WTC11 (cell line): ENCODE measurements at regions not wholly inside any gene's neighbourhood (a gene's known extent, or its start where the extent isn't known, plus 50 kb on each side); places are given as distances from the start of the nearest gene placed in this dataset.

Experiments used
- ATAC-seq: fragments of 200-7000 bp; cut with Tn5 transposase; 2 replicates; pipeline ENCODE4 v1.10.0; 2021; ENCODE audit warnings: mild to moderate bottlenecking, moderate library complexity
- CTCF ChIA-PET: fragments of 300-600 bp; sonication (Branson Sonifier 250); formaldehyde crosslinking; loops from one replicate; lab custom pipeline; 2021; ENCODE audit warnings: antibody characterized with exemption; lab: Charles Lee
- POLR2A ChIA-PET: fragments of 350-600 bp; sonication (Branson Sonifier 250); formaldehyde crosslinking; loops from one replicate; lab custom pipeline; 2021; ENCODE audit warnings: antibody characterized with exemption; lab: Charles Lee
- DNase-seq: peaks from one replicate; pipeline ENCODE4 v3.0.0; 2021; ENCODE audit warnings: low spot score
- H3K27ac Mint-ChIP-seq: 2 replicates; pipeline ENCODE4 v1.8.0; 2021; ENCODE audit warnings: mixed read lengths
- H3K27me3 Mint-ChIP-seq: 2 replicates; pipeline ENCODE4 v1.8.0; 2021; ENCODE audit warnings: low read depth, mild to moderate bottlenecking, moderate library complexity, mixed read lengths
- H3K36me3 Mint-ChIP-seq: 2 replicates; pipeline ENCODE4 v1.8.0; 2021; ENCODE audit warnings: mixed read lengths
- H3K4me1 Mint-ChIP-seq: 2 replicates; pipeline ENCODE4 v1.8.0; 2022; ENCODE audit warnings: mixed read lengths
- H3K4me3 Mint-ChIP-seq: 2 replicates; pipeline ENCODE4 v1.8.0; 2021; ENCODE audit warnings: mild to moderate bottlenecking, moderate library complexity, mixed read lengths
- H3K9me3 Mint-ChIP-seq: 2 replicates; pipeline ENCODE4 v1.8.0; 2021; ENCODE audit warnings: mixed read lengths
- AR ChIP-seq: fragments of 250-450 bp; sonication (Bioruptor Pico); IDR thresholded peaks from 2 replicates; pipeline ENCODE4 v1.9.0; 2021; ENCODE audit warnings: mild to moderate bottlenecking
- ATF1 ChIP-seq: sonication (generic); formaldehyde crosslinking; IDR thresholded peaks from 2 replicates; pipeline ENCODE4 v1.8.1; 2023; ENCODE audit warnings: mild to moderate bottlenecking, moderate library complexity, missing genetic modification reagents
- CTCF ChIP-seq: fragments of 200-600 bp; IDR thresholded peaks from 2 replicates; pipeline ENCODE4 v1.8.0; 2022; ENCODE audit warnings: antibody characterized with exemption
- E2F1 ChIP-seq: sonication (generic); formaldehyde crosslinking; IDR thresholded peaks from 2 replicates; pipeline ENCODE4 v1.8.0; 2022; ENCODE audit warnings: mild to moderate bottlenecking, missing genetic modification reagents
- E2F5 ChIP-seq: sonication (generic); formaldehyde crosslinking; IDR thresholded peaks from 2 replicates; pipeline ENCODE4 v1.8.1; 2022; ENCODE audit warnings: mild to moderate bottlenecking, moderate library complexity, missing genetic modification reagents
- ETV6 ChIP-seq: sonication (generic); formaldehyde crosslinking; IDR thresholded peaks from 2 replicates; pipeline ENCODE4 v1.8.1; 2022; ENCODE audit warnings: mild to moderate bottlenecking, missing genetic modification reagents
- FOXK1 ChIP-seq: sonication (generic); formaldehyde crosslinking; IDR thresholded peaks from 2 replicates; pipeline ENCODE4 v1.8.0; 2022; ENCODE audit warnings: mild to moderate bottlenecking, moderate library complexity, missing genetic modification reagents
- HMGA2 ChIP-seq: fragments of 250-450 bp; sonication (Bioruptor Pico); IDR thresholded peaks from 2 replicates; pipeline ENCODE4 v1.4.0; 2021; ENCODE audit warnings: mild to moderate bottlenecking, moderate library complexity
- JAZF1 ChIP-seq: fragments of 250-450 bp; sonication (Bioruptor Pico); IDR thresholded peaks from 2 replicates; pipeline ENCODE4 v1.9.0; 2021; ENCODE audit warnings: moderate library complexity, mild to moderate bottlenecking, inconsistent platforms
- KAT7 ChIP-seq: sonication (generic); formaldehyde crosslinking; IDR thresholded peaks from 2 replicates; pipeline ENCODE4 v1.8.1; 2023; ENCODE audit warnings: missing genetic modification reagents, mild to moderate bottlenecking, borderline replicate concordance
- MXD4 ChIP-seq: fragments of 250-450 bp; sonication (Bioruptor Pico); IDR thresholded peaks from 2 replicates; pipeline ENCODE4 v1.8.0; 2021; ENCODE audit warnings: mild to moderate bottlenecking, moderate library complexity, borderline replicate concordance
- NFATC4 ChIP-seq: fragments of 250-450 bp; sonication (Bioruptor Pico); IDR thresholded peaks from 2 replicates; pipeline ENCODE4 v1.9.0; 2021; ENCODE audit warnings: mild to moderate bottlenecking
- NR1H2 ChIP-seq: sonication (generic); formaldehyde crosslinking; IDR thresholded peaks from 2 replicates; pipeline ENCODE4 v1.9.0; 2021; ENCODE audit warnings: mild to moderate bottlenecking, moderate library complexity, missing genetic modification reagents
- RORB ChIP-seq: fragments of 250-450 bp; sonication (Bioruptor Pico); IDR thresholded peaks from 2 replicates; pipeline ENCODE4 v1.9.0; 2021; ENCODE audit warnings: mild to moderate bottlenecking
- SMAD4 ChIP-seq: sonication (generic); formaldehyde crosslinking; IDR thresholded peaks from 2 replicates; pipeline ENCODE4 v1.8.0; 2022; ENCODE audit warnings: mild to moderate bottlenecking, missing genetic modification reagents
- SP1 ChIP-seq: sonication (generic); formaldehyde crosslinking; conservative IDR thresholded peaks from 2 replicates; pipeline ENCODE4 v1.8.1; 2022; ENCODE audit warnings: missing genetic modification reagents
- ZNF423 ChIP-seq: fragments of 250-450 bp; sonication (Bioruptor Pico); IDR thresholded peaks from 2 replicates; pipeline ENCODE4 v2.1.2; 2022; ENCODE audit warnings: mild to moderate bottlenecking, moderate library complexity
- ZSCAN18 ChIP-seq: fragments of 250-450 bp; sonication (Bioruptor Pico); IDR thresholded peaks from 2 replicates; pipeline ENCODE4 v2.1.2; 2022; ENCODE audit warnings: mild to moderate bottlenecking, moderate library complexity

- TF ChIP-seq FOXK1 (CRISPR knock-in tag) (no peak), ZSCAN18 (CRISPR knock-in tag) (no peak), E2F5 (CRISPR knock-in tag) (no peak), CTCF (no peak), SP1 (CRISPR knock-in tag) (no peak), RORB (no peak)
These were observed 222.7 kb downstream of the ANKRD60 start (continued) for GRCh38 chr20:58005581-58006345.

- ChIA-PET POLR2A (no interaction called here), CTCF (no interaction called here)
- no peak for ATAC-seq
- Mint-ChIP-seq H3K4me1 (peaks cover 2% of the 10 kb centered on the region; the same call in 1 of the 2 replicates), H3K27ac (no peak overlapping the region), H3K9me3 (peaks cover 11% of the 10 kb centered on the region; the same call in 1 of the 2 replicates), H3K27me3 (no peaks in the 10 kb centered on the region), H3K4me3 (no peak overlapping the region), H3K36me3 (no peaks in the 10 kb centered on the region; the same call in 1 of the 2 replicates)
- no peak for DNase-seq
- TF ChIP-seq E2F5 (CRISPR knock-in tag) (no peak), AR (no peak), NR1H2 (CRISPR knock-in tag) (no peak), E2F1 (no peak), KAT7 (CRISPR knock-in tag) (no peak), ZNF423 (CRISPR knock-in tag) (no peak), MXD4 (no peak), NFATC4 (no peak), SMAD4 (CRISPR knock-in tag) (no peak), ATF1 (CRISPR knock-in tag) (no peak), ETV6 (CRISPR knock-in tag) (no peak), JAZF1 (CRISPR knock-in tag) (no peak), HMGA2 (no peak), SP1 (CRISPR knock-in tag) (no peak)
These were observed 223.6 kb downstream of the ANKRD60 start for GRCh38 chr20:58004900-58005299.
